WI38 (cell line): ENCODE measurements at regions not wholly inside any gene's neighbourhood (a gene's known extent, or its start where the extent isn't known, plus 50 kb on each side); places are given as distances from the start of the nearest gene placed in this dataset.

Source experiments
- H3K4me3 ChIP-seq: 2 replicates; pipeline ENCODE4 v1.5.1; 2011; ENCODE audit warnings: low read depth, mild to moderate bottlenecking, control low read depth, low read length
- TF ChIP-seq, protein P1 (sequence below): IDR thresholded peaks from 2 replicates; pipeline ENCODE4 v1.5.1; 2012; ENCODE audit warnings: low read depth, mild to moderate bottlenecking, control low read depth, low read length

DNA sequence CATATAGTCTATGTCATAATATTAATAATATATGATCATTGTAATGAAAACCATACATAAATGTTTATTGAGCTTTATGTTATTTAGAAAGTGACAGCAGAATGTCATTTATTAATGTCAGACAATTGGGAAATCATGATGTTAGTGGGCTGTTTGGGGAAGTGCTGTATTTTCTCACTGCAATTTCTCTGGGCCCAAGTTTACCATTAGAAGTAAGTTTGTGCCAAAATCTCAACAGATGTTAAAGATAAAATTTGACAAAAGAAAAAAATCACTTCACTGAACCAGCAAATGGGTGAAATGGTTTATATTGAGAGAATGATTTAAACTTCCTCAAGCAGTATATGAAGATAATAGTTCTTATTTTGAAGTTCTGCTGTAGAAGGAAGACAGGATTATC lies 433.2 kb upstream of the SMARCA2 start:
- TF ChIP-seq, protein P1, sequence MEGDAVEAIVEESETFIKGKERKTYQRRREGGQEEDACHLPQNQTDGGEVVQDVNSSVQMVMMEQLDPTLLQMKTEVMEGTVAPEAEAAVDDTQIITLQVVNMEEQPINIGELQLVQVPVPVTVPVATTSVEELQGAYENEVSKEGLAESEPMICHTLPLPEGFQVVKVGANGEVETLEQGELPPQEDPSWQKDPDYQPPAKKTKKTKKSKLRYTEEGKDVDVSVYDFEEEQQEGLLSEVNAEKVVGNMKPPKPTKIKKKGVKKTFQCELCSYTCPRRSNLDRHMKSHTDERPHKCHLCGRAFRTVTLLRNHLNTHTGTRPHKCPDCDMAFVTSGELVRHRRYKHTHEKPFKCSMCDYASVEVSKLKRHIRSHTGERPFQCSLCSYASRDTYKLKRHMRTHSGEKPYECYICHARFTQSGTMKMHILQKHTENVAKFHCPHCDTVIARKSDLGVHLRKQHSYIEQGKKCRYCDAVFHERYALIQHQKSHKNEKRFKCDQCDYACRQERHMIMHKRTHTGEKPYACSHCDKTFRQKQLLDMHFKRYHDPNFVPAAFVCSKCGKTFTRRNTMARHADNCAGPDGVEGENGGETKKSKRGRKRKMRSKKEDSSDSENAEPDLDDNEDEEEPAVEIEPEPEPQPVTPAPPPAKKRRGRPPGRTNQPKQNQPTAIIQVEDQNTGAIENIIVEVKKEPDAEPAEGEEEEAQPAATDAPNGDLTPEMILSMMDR = no peak
- H3K4me3 ChIP-seq = no peak overlapping the region

DNA sequence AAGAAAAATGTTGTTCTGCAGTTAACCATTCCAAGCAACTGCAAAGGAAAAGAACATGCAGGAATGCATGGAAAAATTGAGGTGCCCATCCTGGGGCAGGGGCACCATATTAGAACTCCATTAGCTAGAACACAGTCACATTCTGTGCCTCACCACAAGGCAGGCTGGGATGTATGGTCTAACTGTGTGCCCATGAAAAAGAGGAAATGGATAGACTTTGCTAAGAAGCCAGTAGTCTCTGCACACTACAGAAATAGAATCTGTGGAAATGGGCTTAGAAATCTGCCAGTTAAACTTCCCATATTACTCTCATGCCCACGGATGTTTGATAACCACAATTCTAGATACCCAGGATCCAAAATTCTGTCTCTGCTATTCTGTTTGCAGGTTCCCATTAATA lies 423.8 kb upstream of the SMARCA2 start:
- TF ChIP-seq, protein P1 = no peak
- no peak overlapping the region for H3K4me3 ChIP-seq

DNA sequence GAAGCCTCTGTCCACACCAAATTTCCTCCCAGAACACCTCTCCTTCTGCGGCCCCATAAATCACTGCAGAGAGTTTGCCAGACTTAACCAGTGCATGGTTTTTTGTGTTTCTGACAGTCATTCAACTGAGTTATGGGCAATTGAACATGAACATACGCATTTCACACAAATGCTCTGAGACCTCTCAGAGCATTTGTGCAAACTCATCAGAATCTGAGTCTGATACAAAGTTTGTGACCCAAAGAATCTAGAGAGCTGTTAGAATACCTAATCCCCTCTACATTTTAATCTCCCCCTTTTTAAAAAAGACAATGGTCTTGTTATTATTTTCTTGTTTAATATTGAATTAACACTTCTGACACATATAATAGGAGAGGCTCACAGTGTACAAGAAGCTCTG lies 416.9 kb upstream of the SMARCA2 start:
- TF ChIP-seq, protein P1 = no peak
- H3K4me3 ChIP-seq = no peak overlapping the region

DNA sequence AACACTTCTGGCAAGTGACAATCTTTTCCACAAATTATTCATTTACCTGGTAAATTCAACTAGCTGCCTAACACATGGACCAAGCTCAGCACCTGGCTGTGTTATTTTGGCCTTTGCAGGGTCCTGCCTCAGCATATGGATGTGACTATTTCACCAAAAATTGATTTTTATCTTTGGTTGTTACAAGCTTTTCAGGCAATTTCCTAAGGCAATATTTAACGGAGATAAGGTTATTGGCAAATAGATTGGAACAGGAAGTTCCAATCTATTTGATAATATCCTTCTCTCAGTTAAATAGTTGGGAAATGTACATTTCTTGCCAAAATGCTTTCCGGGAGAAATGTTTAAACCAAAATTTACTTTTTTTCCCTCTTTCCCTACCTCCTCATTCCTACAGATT lies 415.2 kb upstream of the SMARCA2 start:
- TF ChIP-seq, protein P1 = no peak
- H3K4me3 ChIP-seq = no peak overlapping the region

DNA sequence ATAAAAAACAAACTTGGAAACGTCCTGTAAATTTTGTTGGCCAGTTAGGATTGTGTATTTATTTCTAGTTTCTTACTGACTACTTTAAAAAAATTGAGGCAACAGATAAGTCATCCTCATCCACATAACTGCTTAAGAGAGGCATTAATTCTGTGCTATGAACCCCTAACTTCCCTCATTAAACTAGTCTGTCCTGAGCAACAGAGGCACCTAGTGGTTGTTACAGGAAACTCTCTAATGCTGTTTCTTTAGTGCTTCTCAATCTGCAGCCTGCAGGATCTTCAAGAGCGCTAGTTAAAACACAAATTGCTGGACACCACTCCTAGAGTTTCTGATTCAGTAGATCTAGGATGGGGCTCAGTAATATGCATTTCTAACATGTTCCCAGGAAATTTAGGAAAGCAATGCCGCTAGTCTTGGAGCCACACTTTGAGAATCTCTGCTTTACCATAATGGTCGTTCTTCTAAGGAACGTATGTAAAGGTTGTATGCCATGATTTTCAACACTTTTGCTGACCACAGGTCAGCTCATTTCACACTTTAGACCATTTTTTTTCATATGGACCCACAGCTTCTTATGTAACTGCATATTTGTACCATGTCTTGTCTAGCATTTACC lies 410.1 kb upstream of the SMARCA2 start:
- TF ChIP-seq, protein P1 = no peak
- H3K4me3 ChIP-seq = no peak overlapping the region

DNA sequence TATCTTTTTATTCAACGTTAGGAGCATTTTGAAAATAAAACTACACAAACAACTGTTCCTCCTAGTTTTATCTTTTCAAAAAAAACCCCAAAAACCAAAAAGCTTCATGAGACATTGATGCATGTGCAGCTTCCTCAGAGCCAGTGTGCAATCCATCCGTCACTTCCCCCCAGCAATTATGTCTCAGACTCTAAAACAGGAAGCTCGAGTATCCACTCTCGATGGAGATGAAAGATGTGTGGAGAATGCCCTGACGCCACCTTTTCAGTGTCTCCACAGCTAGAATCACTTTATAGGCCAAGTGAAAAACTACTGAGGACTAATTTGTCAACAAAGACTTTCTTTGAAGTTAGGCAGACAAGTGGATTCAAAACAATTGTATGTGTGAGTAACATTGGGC lies 408.9 kb upstream of the SMARCA2 start:
- TF ChIP-seq, protein P1 = no peak
- no peak overlapping the region for H3K4me3 ChIP-seq

DNA sequence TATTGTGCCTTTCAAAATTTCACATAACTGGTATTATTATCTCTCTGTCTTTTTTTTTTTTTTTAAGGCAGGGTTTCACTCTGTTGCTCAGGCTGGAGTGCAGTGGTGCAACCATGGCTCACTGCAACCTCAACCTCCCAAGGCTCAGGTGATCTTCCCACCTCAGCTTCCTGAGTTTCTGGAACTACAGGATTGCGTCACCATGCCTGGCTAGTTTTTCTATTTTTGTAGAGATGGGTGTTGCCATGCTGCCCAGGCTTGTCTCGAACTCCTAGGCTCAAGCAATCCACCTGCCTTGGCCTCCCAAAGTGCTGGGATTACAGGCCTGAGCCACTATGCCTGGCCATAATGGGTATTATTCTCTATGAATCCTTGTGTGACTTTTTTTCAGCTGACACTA lies 402.3 kb upstream of the SMARCA2 start:
- no peak overlapping the region for H3K4me3 ChIP-seq
- TF ChIP-seq, protein P1 = no peak
